GM23338 (cell line): ENCODE measurements at regions not wholly inside any gene's neighbourhood (a gene's known extent, or its start where the extent isn't known, plus 50 kb on each side); places are given as distances from the start of the nearest gene placed in this dataset.
A peak's percentile ranks its signal among the peaks of the same experiment; 100 is the strongest.

Source experiments
- ATAC-seq: fragments of 200-7000 bp; cut with Tn5 transposase; 3 replicates; pipeline ENCODE4 v1.9.1; 2020
- DNase-seq: peaks from one replicate; pipeline ENCODE4 v3.0.0-alpha.2; 2015; ENCODE audit warnings: low spot score
- H2AFZ ChIP-seq: fragments of 200-600 bp; sonication (generic); 2 replicates; pipeline ENCODE4 v1.8.0; 2016; ENCODE audit warnings: antibody characterized with exemption, mild to moderate bottlenecking, moderate library complexity
- H3F3A ChIP-seq: fragments of 200-600 bp; sonication (generic); replicated peaks from 2 replicates; pipeline ENCODE4 v1.8.0; 2017; ENCODE audit warnings: antibody characterized with exemption, mixed run types, low read depth
- H3K27ac ChIP-seq: fragments of 200-600 bp; sonication (generic); 2 replicates; pipeline ENCODE4 v1.6.1; 2016; ENCODE audit warnings: low read depth
- H3K27me3 ChIP-seq: fragments of 200-600 bp; sonication (generic); 2 replicates; pipeline ENCODE4 v1.8.0; 2016; ENCODE audit warnings: mild to moderate bottlenecking, mixed run types, moderate library complexity; ENCODE audit not compliant: insufficient read depth
- H3K36me3 ChIP-seq: fragments of 200-600 bp; sonication (generic); 2 replicates; pipeline ENCODE4 v1.8.0; 2016; ENCODE audit warnings: mild to moderate bottlenecking; ENCODE audit not compliant: insufficient read depth
- H3K4me1 ChIP-seq: fragments of 200-600 bp; sonication (generic); 2 replicates; pipeline ENCODE4 v1.8.0; 2016; ENCODE audit warnings: mild to moderate bottlenecking, moderate library complexity; ENCODE audit not compliant: insufficient read depth
- H3K4me2 ChIP-seq: fragments of 200-600 bp; sonication (generic); 2 replicates; pipeline ENCODE4 v1.7.1; 2017; ENCODE audit warnings: mixed run types
- H3K4me3 ChIP-seq: fragments of 200-600 bp; sonication (generic); 2 replicates; pipeline ENCODE4 v1.6.1; 2016; ENCODE audit warnings: mixed run types
- H3K79me2 ChIP-seq: fragments of 200-600 bp; sonication (generic); replicated peaks from 2 replicates; pipeline ENCODE4 v1.8.0; 2017; ENCODE audit warnings: mild to moderate bottlenecking; ENCODE audit not compliant: insufficient read depth
- H3K9me2 ChIP-seq: fragments of 200-600 bp; sonication (generic); 2 replicates; pipeline ENCODE4 v1.8.0; 2017; ENCODE audit not compliant: insufficient read depth
- H4K20me1 ChIP-seq: fragments of 200-600 bp; sonication (generic); replicated peaks from 2 replicates; pipeline ENCODE4 v1.8.0; 2017; ENCODE audit warnings: mild to moderate bottlenecking; ENCODE audit not compliant: insufficient read depth
- H3K27ac Mint-ChIP-seq: 2 replicates; pipeline ENCODE4 v1.8.0; 2020; ENCODE audit warnings: inconsistent platforms, mild to moderate bottlenecking, moderate library complexity, mixed read lengths
- H3K27me3 Mint-ChIP-seq: 3 replicates; pipeline ENCODE4 v1.8.0; 2022; ENCODE audit warnings: low read depth, mild to moderate bottlenecking, moderate library complexity, mixed read lengths, inconsistent platforms; ENCODE audit not compliant: insufficient read depth, poor library complexity
- H3K36me3 Mint-ChIP-seq: 3 replicates; pipeline ENCODE4 v1.8.0; 2021; ENCODE audit warnings: low read depth, mild to moderate bottlenecking, inconsistent platforms, moderate library complexity, mixed read lengths
- H3K4me1 Mint-ChIP-seq: 3 replicates; pipeline ENCODE4 v1.8.0; 2020; ENCODE audit warnings: mild to moderate bottlenecking, inconsistent platforms, mixed read lengths
- H3K4me3 Mint-ChIP-seq: 3 replicates; pipeline ENCODE4 v1.8.0; 2021; ENCODE audit warnings: moderate library complexity, mild to moderate bottlenecking, inconsistent platforms, mixed read lengths
- H3K9me3 Mint-ChIP-seq: 3 replicates; pipeline ENCODE4 v1.8.0; 2020; ENCODE audit warnings: moderate library complexity, mild to moderate bottlenecking, inconsistent platforms, mixed read lengths
- CTCF ChIP-seq, 2 experiments: fragments of 200-600 bp in 1 of 2; sonication (generic) in 1 of 2; conservative IDR thresholded peaks; 2 replicates each; pipeline versions ENCODE4 v1.5.1 to v1.6.1; 2016 to 2017; ENCODE audit warnings: antibody characterized with exemption in 2 of 2, low read depth in 2 of 2, mild to moderate bottlenecking in 2 of 2, moderate library complexity in 1 of 2
- ETS1 ChIP-seq: IDR thresholded peaks from 2 replicates; pipeline ENCODE4 v1.6.1; 2016; ENCODE audit warnings: antibody characterized with exemption
- EZH2 ChIP-seq: fragments of 200-600 bp; sonication (generic); IDR thresholded peaks from one replicate; pipeline ENCODE4 v1.8.0; 2017; ENCODE audit warnings: antibody characterized with exemption, mild to moderate bottlenecking, low read depth; ENCODE audit not compliant: unreplicated experiment
- JUNB ChIP-seq: IDR thresholded peaks from one replicate; pipeline ENCODE4 v1.6.1; 2016; ENCODE audit warnings: antibody characterized with exemption; ENCODE audit not compliant: unreplicated experiment
- STAT1 ChIP-seq: IDR thresholded peaks from one replicate; pipeline ENCODE4 v1.6.1; 2016; ENCODE audit warnings: antibody characterized with exemption; ENCODE audit not compliant: unreplicated experiment
- ZNF114 ChIP-seq: fragments of 250-450 bp; sonication (Bioruptor Pico); IDR thresholded peaks from 2 replicates; pipeline ENCODE4 v1.5.0; 2020; ENCODE audit warnings: mild to moderate bottlenecking, moderate library complexity
- ZNF462 ChIP-seq: fragments of 250-450 bp; sonication (Bioruptor Pico); IDR thresholded peaks from 2 replicates; pipeline ENCODE4 v1.5.0; 2020; ENCODE audit warnings: mild to moderate bottlenecking, moderate library complexity

- Mint-ChIP-seq H3K27ac (no peak overlapping the region), H3K9me3 (no peaks in the 10 kb centered on the region), H3K4me1 (no peaks in the 10 kb centered on the region; the same call in 2 of the 3 replicates), H3K36me3 (no peaks in the 10 kb centered on the region), H3K27me3 (peaks cover 2% of the 10 kb centered on the region), H3K4me3 (no peak overlapping the region)
- Histone ChIP-seq H3K36me3 (no peaks in the 10 kb centered on the region), H3K27me3 (no peaks in the 10 kb centered on the region), H3K4me1 (no peaks in the 10 kb centered on the region), H3K27ac (no peak overlapping the region), H3F3A (no peaks in the 10 kb centered on the region), H2AFZ (no peak overlapping the region), H4K20me1 (no peaks in the 10 kb centered on the region), H3K4me3 (no peak overlapping the region), H3K9me2 (no peaks in the 10 kb centered on the region), H3K79me2 (no peaks in the 10 kb centered on the region), H3K4me2 (no peak overlapping the region)
- TF ChIP-seq CTCF (conservative IDR thresholded peaks at IDR 0.05; ENCODE audit: low read depth in 2 of 2) = no peak
- DNase-seq = no peak
- ATAC-seq = peak; percentile 52
These were observed 230.8 kb downstream of the ANAPC1 start for GRCh38 chr2:111653103-111653624.

- H3K27me3 Mint-ChIP-seq = peaks cover 2% of the 10 kb centered on the region
- H3K36me3 Mint-ChIP-seq = no peaks in the 10 kb centered on the region
- no peaks in the 10 kb centered on the region for H3K36me3 ChIP-seq
- no peaks in the 10 kb centered on the region for H4K20me1 ChIP-seq
- no peaks in the 10 kb centered on the region for H3K27me3 ChIP-seq
- no peak overlapping the region for H3K4me3 ChIP-seq
- no peaks in the 10 kb centered on the region for H3K79me2 ChIP-seq
- H3K4me2 ChIP-seq = no peak overlapping the region
- no peaks in the 10 kb centered on the region for H3F3A ChIP-seq
- TF ChIP-seq ZNF462 (CRISPR knock-in tag) (no peak), STAT1 (no peak), EZH2 (no peak), CTCF (conservative IDR thresholded peaks at IDR 0.05; ENCODE audit: low read depth in 2 of 2) (no peak), ETS1 (no peak), ZNF114 (no peak), JUNB (no peak)
- no peaks in the 10 kb centered on the region for H3K9me3 Mint-ChIP-seq
- no peak overlapping the region for H3K27ac Mint-ChIP-seq
- peaks cover under 1% of the 10 kb centered on the region; the same call in 2 of the 3 replicates for H3K4me1 Mint-ChIP-seq
- H2AFZ ChIP-seq = no peak overlapping the region
- ATAC-seq = peak; percentile 56
- H3K4me1 ChIP-seq = no peaks in the 10 kb centered on the region
- peak; percentile 24 for DNase-seq
- H3K4me3 Mint-ChIP-seq = no peak overlapping the region
- no peak overlapping the region for H3K27ac ChIP-seq
- H3K9me2 ChIP-seq = no peaks in the 10 kb centered on the region
These were observed 230.1 kb downstream of the ANAPC1 start for GRCh38 chr2:111653913-111654312.
